DND-41 (cell line): ENCODE measurements at regions not wholly inside any gene's neighbourhood (a gene's known extent, or its start where the extent isn't known, plus 50 kb on each side); places are given as distances from the start of the nearest gene placed in this dataset.

Source experiments
- ATAC-seq: fragments of 200-7000 bp; cut with Tn5 transposase; 3 replicates; pipeline ENCODE4 v1.9.1; 2021; ENCODE audit warnings: low read depth; ENCODE audit not compliant: insufficient read depth
- DNase-seq: peaks from one replicate; pipeline ENCODE4 v3.0.0-alpha.2; 2020
- H2AFZ ChIP-seq: 2 replicates; pipeline ENCODE4 v1.6.0; 2012; ENCODE audit warnings: low read depth, low read length
- H3K27ac ChIP-seq: 2 replicates; pipeline ENCODE4 v1.5.1; 2012; ENCODE audit warnings: low read length, inconsistent platforms
- H3K27me3 ChIP-seq: fragments of 200-600 bp; sonication (generic); 2 replicates; pipeline ENCODE4 v1.6.0; 2012; ENCODE audit warnings: low read length, mild to moderate bottlenecking, inconsistent platforms; ENCODE audit not compliant: insufficient read depth, poor library complexity
- H3K36me3 ChIP-seq: 2 replicates; pipeline ENCODE4 v1.5.1; 2012; ENCODE audit warnings: low read length, inconsistent platforms; ENCODE audit not compliant: insufficient read depth
- H3K4me1 ChIP-seq: 2 replicates; pipeline ENCODE4 v1.5.1; 2012; ENCODE audit warnings: mild to moderate bottlenecking, low read length; ENCODE audit not compliant: insufficient read depth
- H3K4me2 ChIP-seq: 2 replicates; pipeline ENCODE4 v1.6.0; 2012; ENCODE audit warnings: mild to moderate bottlenecking, moderate library complexity, low read length, inconsistent platforms; ENCODE audit not compliant: insufficient read depth
- H3K4me3 ChIP-seq, 2 experiments: fragments of 200-600 bp in 1 of 2; shearing (Covaris generic) in 1 of 2; 2 replicates each; pipeline ENCODE4 v1.5.1; 2012 to 2016; ENCODE audit warnings: inconsistent platforms in 2 of 2, low read length in 2 of 2, mild to moderate bottlenecking in 2 of 2, low read depth in 1 of 2, moderate library complexity in 1 of 2
- H3K79me2 ChIP-seq: 2 replicates; pipeline ENCODE4 v1.6.0; 2012; ENCODE audit warnings: low read length, inconsistent platforms; ENCODE audit not compliant: insufficient read depth
- H3K9ac ChIP-seq: 2 replicates; pipeline ENCODE4 v1.6.0; 2012; ENCODE audit warnings: low read depth, mild to moderate bottlenecking, inconsistent platforms, low read length, moderate library complexity
- H3K9me3 ChIP-seq: 2 replicates; pipeline ENCODE4 v1.5.1; 2012; ENCODE audit warnings: low read length, moderate library complexity, mild to moderate bottlenecking, inconsistent platforms; ENCODE audit not compliant: insufficient read depth, severe bottlenecking
- H4K20me1 ChIP-seq: 2 replicates; pipeline ENCODE4 v1.6.0; 2012; ENCODE audit warnings: low read length; ENCODE audit not compliant: insufficient read depth
- EZH2 ChIP-seq: IDR thresholded peaks from 3 replicates; pipeline ENCODE4 v1.6.1; 2012; ENCODE audit warnings: borderline replicate concordance, low read depth, mild to moderate bottlenecking, moderate library complexity, low read length, inconsistent platforms; ENCODE audit not compliant: severe bottlenecking
- TF ChIP-seq, protein P1 (sequence below): IDR thresholded peaks from 2 replicates; pipeline ENCODE4 v1.5.1; 2012; ENCODE audit warnings: borderline replicate concordance, low read length, moderate library complexity, mild to moderate bottlenecking; ENCODE audit not compliant: poor library complexity, severe bottlenecking; ENCODE audit errors: extremely low read depth

DNA sequence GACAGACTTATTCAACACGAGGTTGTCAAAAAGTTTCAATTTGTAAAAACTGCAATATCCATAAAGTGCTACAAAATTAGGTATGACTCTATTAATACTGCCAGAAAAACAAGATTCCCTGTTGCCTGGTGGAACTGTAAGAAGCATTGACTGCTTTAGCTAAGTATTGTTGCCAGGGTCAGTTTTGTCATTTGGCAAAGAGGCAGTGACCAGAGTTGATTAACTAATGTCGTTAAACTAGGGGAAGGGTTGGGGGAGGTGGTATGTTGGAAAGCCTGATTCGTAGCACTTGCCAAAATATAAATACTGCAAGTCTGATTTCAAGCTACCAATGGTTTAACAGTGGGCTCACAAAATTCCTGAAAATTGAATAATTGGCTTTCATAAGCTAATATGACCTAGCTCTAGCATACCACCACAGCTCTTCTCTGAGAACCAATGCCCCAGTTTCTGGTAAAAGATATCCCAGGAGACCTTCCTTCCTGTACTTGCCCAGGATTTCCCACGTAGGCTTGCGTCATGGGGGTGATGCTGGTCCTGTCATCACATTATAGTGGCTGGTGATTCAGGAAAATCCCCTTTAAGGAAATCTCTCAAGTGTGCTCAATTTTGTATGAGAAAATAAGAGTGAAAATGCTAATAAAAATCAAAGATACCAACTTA, 266.4 kb upstream of the TBC1D5 start:
- Histone ChIP-seq H3K4me2 (no peak overlapping the region), H3K9me3 (no peaks in the 10 kb centered on the region), H4K20me1 (no peaks in the 10 kb centered on the region), H3K36me3 (no peaks in the 10 kb centered on the region), H3K4me3 (no peak overlapping the region), H2AFZ (no peak overlapping the region), H3K27me3 (no peaks in the 10 kb centered on the region), H3K79me2 (no peaks in the 10 kb centered on the region), H3K4me1 (peaks cover 61% of the 10 kb centered on the region), H3K27ac (peak overlapping the region; percentile 33), H3K9ac (no peak overlapping the region)
- no peak for DNase-seq
- no peak for ATAC-seq
- TF ChIP-seq, protein P1, sequence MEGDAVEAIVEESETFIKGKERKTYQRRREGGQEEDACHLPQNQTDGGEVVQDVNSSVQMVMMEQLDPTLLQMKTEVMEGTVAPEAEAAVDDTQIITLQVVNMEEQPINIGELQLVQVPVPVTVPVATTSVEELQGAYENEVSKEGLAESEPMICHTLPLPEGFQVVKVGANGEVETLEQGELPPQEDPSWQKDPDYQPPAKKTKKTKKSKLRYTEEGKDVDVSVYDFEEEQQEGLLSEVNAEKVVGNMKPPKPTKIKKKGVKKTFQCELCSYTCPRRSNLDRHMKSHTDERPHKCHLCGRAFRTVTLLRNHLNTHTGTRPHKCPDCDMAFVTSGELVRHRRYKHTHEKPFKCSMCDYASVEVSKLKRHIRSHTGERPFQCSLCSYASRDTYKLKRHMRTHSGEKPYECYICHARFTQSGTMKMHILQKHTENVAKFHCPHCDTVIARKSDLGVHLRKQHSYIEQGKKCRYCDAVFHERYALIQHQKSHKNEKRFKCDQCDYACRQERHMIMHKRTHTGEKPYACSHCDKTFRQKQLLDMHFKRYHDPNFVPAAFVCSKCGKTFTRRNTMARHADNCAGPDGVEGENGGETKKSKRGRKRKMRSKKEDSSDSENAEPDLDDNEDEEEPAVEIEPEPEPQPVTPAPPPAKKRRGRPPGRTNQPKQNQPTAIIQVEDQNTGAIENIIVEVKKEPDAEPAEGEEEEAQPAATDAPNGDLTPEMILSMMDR: no peak
- no peak for TF ChIP-seq EZH2

GRCh38 chr3:18007980-18008379, 265.5 kb upstream of the TBC1D5 start:
- Histone ChIP-seq H3K4me2 (no peak overlapping the region), H3K27ac (peak overlapping the region; percentile 14; the same call in 1 of the 2 replicates), H3K4me1 (peaks cover 52% of the 10 kb centered on the region), H3K79me2 (no peaks in the 10 kb centered on the region), H2AFZ (no peak overlapping the region), H3K27me3 (no peaks in the 10 kb centered on the region), H4K20me1 (no peaks in the 10 kb centered on the region), H3K9ac (no peak overlapping the region), H3K9me3 (no peaks in the 10 kb centered on the region), H3K4me3 (no peak overlapping the region), H3K36me3 (no peaks in the 10 kb centered on the region)
- DNase-seq (no peak), ATAC-seq (no peak)
- TF ChIP-seq, protein P1: no peak
- no peak for TF ChIP-seq EZH2

DNA sequence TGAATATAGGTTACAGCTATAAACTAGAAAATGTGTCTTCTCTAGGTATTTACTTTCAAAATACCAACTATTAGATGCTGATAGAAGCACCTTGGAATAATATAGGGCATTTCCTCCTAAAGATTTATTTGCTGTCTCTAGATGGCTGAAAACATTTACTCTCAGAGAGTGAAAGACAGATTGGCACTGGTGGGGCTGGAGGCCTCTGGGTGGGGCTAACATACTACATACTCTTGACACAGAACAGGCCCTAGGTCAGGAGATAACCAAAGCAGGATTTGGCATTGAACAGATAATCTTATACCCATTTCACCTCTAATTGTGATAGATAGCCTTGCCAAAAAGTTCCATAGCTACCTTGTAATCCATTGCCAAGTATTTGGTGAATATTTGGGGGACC, 253.3 kb upstream of the TBC1D5 start:
- H3K27ac ChIP-seq: no peak overlapping the region

More for the DNA sequence above, 253.3 kb upstream of the TBC1D5 start:
- Histone ChIP-seq H3K4me1 (peaks cover 15% of the 10 kb centered on the region), H3K27me3 (no peaks in the 10 kb centered on the region), H3K9ac (no peak overlapping the region), H3K36me3 (no peaks in the 10 kb centered on the region), H3K4me3 (no peak overlapping the region), H3K79me2 (no peaks in the 10 kb centered on the region), H3K4me2 (no peak overlapping the region), H3K9me3 (no peaks in the 10 kb centered on the region), H4K20me1 (no peaks in the 10 kb centered on the region), H2AFZ (no peak overlapping the region)
- no peak for TF ChIP-seq EZH2
- TF ChIP-seq, protein P1: peak; percentile 50
- DNase-seq (no peak), ATAC-seq (peak; percentile 74)
